ENCODE measurements at regions not wholly inside any gene's neighbourhood (a gene's known extent, or its start where the extent isn't known, plus 50 kb on each side); places are given as distances from the start of the nearest gene placed in this dataset.
"Not testable (repeated sequence)": the region's sequence is repeated elsewhere in the genome, so short reads cannot be mapped to it uniquely, and the experiment has no call there.

DNA sequence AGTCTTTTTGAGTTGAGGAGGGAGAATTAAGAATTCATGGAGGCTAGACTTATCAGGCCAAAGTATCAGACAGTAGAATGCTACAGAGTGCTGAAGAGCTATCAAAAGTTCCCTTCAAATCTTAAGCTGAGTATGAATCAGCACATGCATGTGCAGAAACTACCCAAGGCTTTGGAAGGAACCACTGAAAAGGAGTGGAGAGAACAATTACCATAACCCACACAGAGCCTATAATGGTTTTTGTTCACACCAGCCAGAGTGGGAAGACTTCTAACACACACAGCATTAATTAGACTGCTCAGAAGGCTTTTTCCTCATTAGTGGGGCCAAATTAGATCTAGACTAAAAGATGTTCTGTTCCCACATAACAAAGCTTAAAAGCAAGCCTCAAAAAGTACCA lies 83.7 kb upstream of the SLC6A11 start:
- H3K4me3 ChIP-seq (ENCODE audit: low read length): no peak overlapping the region
- H3K27me3 ChIP-seq (ENCODE audit: control insufficient read depth, insufficient read depth, low read length): peaks cover 1% of the 10 kb centered on the region
- H3K36me3 ChIP-seq (ENCODE audit: control insufficient read depth, low read depth, low read length): no peaks in the 10 kb centered on the region
- peaks cover 9% of the 10 kb centered on the region for H3K9me3 ChIP-seq (ENCODE audit: control insufficient read depth, low read depth, low read length)
- H3K27ac ChIP-seq (ENCODE audit: low read length): no peak overlapping the region
- no peaks in the 10 kb centered on the region for H3K4me1 ChIP-seq (ENCODE audit: control insufficient read depth, low read depth, low read length)
- no peak overlapping the region for H3K9ac ChIP-seq (ENCODE audit: low read length)

DNA sequence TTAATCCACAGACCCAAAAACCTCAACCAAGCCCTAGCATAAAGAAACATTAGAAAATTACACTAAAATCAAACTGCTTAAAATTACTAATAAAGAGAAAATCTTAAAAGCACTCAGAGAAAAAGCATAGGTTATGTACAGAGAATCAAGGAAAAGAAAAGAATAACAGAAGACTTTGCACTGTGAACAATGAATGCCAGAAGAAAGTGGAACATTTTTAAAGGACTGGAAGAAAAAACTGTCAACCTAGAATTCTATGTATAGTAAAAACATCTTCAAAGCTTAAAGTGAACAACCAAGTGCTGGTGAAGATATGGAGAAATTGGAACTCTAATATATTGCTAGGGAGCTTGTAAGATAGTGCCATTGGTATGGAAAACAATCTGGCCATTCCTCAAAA lies 82.7 kb upstream of the SLC6A11 start:
- no peak overlapping the region for H3K27ac ChIP-seq (ENCODE audit: low read length)
- no peaks in the 10 kb centered on the region for H3K4me1 ChIP-seq (ENCODE audit: control insufficient read depth, low read depth, low read length)
- no peaks in the 10 kb centered on the region for H3K36me3 ChIP-seq (ENCODE audit: control insufficient read depth, low read depth, low read length)
- H3K27me3 ChIP-seq (ENCODE audit: control insufficient read depth, insufficient read depth, low read length): peaks cover 11% of the 10 kb centered on the region
- no peak overlapping the region for H3K9ac ChIP-seq (ENCODE audit: low read length)
- H3K4me3 ChIP-seq (ENCODE audit: low read length): no peak overlapping the region
- peaks cover 9% of the 10 kb centered on the region for H3K9me3 ChIP-seq (ENCODE audit: control insufficient read depth, low read depth, low read length)

DNA sequence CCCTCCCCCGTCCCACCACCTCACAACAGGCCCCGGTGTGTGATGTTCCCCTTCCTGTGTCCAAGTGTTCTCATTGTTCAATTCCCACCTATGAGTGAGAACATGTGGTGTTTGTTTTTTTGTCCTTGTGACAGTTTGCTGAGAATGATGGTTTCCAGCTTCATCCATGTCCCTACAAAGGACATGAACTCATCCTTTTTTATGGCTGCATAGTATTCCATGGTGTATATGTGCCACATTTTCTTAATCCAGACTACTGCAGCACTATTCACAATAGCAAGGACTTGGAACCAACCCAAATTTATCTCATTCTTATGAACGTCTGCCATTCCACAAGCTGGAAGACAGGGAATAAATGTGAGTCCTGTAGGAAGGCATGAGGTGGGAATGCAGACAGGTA lies 79.6 kb upstream of the SLC6A11 start:
- H3K27me3 ChIP-seq (ENCODE audit: control insufficient read depth, insufficient read depth, low read length): peaks cover 13% of the 10 kb centered on the region
- not testable (repeated sequence) for H3K27ac ChIP-seq (ENCODE audit: low read length); H3K9ac ChIP-seq (ENCODE audit: low read length); H3K36me3 ChIP-seq (ENCODE audit: control insufficient read depth, low read depth, low read length); H3K4me1 ChIP-seq (ENCODE audit: control insufficient read depth, low read depth, low read length); H3K9me3 ChIP-seq (ENCODE audit: control insufficient read depth, low read depth, low read length); H3K4me3 ChIP-seq (ENCODE audit: low read length)

DNA sequence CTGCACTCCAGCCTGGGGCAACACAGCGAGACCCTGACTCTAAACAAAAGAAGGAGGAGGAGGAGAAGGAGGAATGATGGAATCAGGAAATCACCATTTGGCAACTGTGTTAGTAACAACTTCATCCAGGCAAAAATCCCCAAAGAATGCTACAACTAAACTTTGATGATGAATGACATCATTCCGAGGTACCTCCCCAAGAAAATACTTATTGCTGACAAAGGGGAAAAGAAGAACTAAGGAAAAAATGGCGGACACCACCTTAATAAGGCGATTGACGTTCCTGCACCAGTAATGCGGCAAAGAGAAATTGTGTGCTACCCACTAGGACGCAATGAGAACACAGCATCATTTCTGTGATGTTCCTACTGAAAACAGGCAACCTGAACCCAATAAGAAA lies 78.2 kb upstream of the SLC6A11 start:
- Histone ChIP-seq H3K4me1 (ENCODE audit: control insufficient read depth, low read depth, low read length) (no peaks in the 10 kb centered on the region), H3K9me3 (ENCODE audit: control insufficient read depth, low read depth, low read length) (peaks cover 9% of the 10 kb centered on the region), H3K27me3 (ENCODE audit: control insufficient read depth, insufficient read depth, low read length) (peaks cover 13% of the 10 kb centered on the region), H3K27ac (ENCODE audit: low read length) (no peak overlapping the region), H3K4me3 (ENCODE audit: low read length) (no peak overlapping the region), H3K36me3 (ENCODE audit: control insufficient read depth, low read depth, low read length) (no peaks in the 10 kb centered on the region), H3K9ac (ENCODE audit: low read length) (no peak overlapping the region)

GRCh38 chr3:10738688-10739372 lies 77.2 kb upstream of the SLC6A11 start:
- H3K9ac ChIP-seq (ENCODE audit: low read length): peak overlapping the region; percentile 4
- peaks cover 13% of the 10 kb centered on the region for H3K27me3 ChIP-seq (ENCODE audit: control insufficient read depth, insufficient read depth, low read length)
- H3K27ac ChIP-seq (ENCODE audit: low read length): no peak overlapping the region
- peak overlapping the region; percentile 55 for H3K4me3 ChIP-seq (ENCODE audit: low read length)
- peaks cover 5% of the 10 kb centered on the region for H3K9me3 ChIP-seq (ENCODE audit: control insufficient read depth, low read depth, low read length)
- no peaks in the 10 kb centered on the region for H3K4me1 ChIP-seq (ENCODE audit: control insufficient read depth, low read depth, low read length)
- no peaks in the 10 kb centered on the region for H3K36me3 ChIP-seq (ENCODE audit: control insufficient read depth, low read depth, low read length)

- Histone ChIP-seq H3K4me1 (ENCODE audit: control insufficient read depth, low read depth, low read length) (no peaks in the 10 kb centered on the region), H3K36me3 (ENCODE audit: control insufficient read depth, low read depth, low read length) (no peaks in the 10 kb centered on the region), H3K27me3 (ENCODE audit: control insufficient read depth, insufficient read depth, low read length) (peaks cover 13% of the 10 kb centered on the region)
Measured at GRCh38 chr3:10740954-10741353, 75.1 kb upstream of the SLC6A11 start.

DNA sequence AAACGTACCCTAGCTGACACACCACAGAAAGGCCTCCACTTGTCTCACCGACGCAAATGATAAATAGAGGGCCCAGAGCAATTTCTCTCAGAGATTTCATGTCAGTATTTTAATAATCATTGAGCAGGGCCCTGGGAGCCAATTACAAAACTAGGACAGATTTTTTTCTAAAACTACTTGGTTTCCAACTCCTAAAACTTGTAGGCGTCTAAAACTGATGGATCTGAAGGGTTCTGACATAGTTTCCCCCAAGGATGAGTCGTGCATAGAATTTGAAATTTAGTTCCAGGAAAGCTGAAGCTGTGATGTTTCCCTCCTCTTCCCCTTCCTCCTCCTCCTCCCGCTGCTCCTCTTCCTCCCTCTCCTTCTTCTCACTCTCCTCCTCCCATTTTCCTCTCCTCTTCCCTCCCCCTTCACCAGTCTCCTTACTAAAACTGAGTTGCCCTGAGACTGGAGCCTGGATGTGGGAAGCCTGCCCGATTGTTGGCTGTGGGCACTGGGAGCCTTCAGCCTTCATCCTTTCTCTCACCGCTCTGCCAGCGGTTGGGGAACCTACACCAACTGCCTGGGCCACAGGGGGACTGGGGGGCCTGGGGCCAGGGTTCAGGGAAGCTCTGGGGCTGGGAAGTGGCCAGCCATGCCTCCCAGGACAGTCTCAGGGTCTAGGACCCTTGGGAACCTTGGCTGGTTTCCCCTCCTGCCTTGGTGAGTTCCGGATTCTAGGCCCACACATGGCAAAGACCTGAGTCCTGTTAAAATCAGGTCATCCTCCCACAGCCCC lies 73.9 kb upstream of the SLC6A11 start:
- Histone ChIP-seq H3K27me3 (ENCODE audit: control insufficient read depth, insufficient read depth, low read length) (peaks cover 13% of the 10 kb centered on the region), H3K9me3 (ENCODE audit: control insufficient read depth, low read depth, low read length) (no peaks in the 10 kb centered on the region), H3K4me3 (ENCODE audit: low read length) (no peak overlapping the region), H3K9ac (ENCODE audit: low read length) (no peak overlapping the region), H3K36me3 (ENCODE audit: control insufficient read depth, low read depth, low read length) (no peaks in the 10 kb centered on the region), H3K27ac (ENCODE audit: low read length) (no peak overlapping the region), H3K4me1 (ENCODE audit: control insufficient read depth, low read depth, low read length) (no peaks in the 10 kb centered on the region)

More at GRCh38 chr3:10740954-10741353, 75.1 kb upstream of the SLC6A11 start:
- H3K27ac ChIP-seq (ENCODE audit: low read length): no peak overlapping the region
- H3K4me3 ChIP-seq (ENCODE audit: low read length): no peak overlapping the region
- no peaks in the 10 kb centered on the region for H3K9me3 ChIP-seq (ENCODE audit: control insufficient read depth, low read depth, low read length)
- H3K9ac ChIP-seq (ENCODE audit: low read length): no peak overlapping the region

DNA sequence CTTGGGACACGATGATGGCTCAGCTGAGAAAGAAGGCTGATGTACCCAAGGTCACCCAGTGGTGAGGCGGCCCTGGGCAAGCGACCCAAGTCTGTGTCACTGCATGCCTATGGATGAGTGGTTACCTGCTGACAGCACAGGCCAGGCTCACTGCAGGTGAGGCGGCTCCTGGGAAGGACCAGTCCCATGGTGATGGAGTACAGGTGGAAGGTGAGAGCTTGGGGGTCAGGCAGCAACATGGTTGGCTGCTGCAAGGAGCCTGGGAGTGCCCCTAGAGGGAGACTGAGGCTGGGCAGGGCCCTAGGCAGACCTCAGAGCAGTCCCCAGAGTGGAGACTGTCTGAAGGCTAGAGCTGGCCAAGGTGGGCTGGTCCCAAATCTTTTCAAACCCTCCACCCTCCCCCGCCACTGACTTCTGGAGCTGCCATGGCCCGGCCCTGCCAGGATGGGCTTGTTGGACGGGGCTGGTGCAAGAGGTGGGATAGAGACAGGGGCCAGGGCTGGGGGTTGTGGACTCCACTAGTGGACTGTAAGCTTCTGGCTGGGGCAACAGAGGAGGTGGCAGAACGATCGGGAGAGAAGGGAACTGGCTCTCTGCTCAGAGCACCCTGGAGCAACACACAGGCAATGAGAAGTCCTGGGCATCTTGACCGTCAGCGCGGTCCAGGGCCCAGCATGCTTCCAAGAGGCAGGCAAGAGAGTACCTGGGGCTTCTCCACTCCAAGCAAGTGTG lies 72.5 kb upstream of the SLC6A11 start:
- Histone ChIP-seq H3K9ac (ENCODE audit: low read length) (no peak overlapping the region), H3K27me3 (ENCODE audit: control insufficient read depth, insufficient read depth, low read length) (no peaks in the 10 kb centered on the region), H3K36me3 (ENCODE audit: control insufficient read depth, low read depth, low read length) (no peaks in the 10 kb centered on the region)

DNA sequence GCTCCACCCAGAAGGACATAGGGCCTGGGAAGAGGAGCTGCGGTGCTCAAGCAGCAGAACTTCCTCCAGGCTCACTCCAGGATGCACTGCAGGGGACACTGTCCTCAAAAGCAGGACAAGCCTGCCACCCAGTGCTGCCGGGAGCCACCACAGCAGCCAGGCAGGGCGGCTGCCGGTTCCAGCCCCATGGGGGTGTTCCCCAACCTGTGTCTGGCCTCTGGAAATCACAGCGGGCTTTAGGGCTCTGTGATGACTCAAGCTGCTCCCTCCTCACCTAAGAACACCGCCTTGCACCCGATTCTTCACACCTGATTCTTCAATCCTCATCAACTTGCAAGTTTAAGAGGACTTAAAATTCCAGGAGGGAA lies 71.9 kb upstream of the SLC6A11 start:
- Histone ChIP-seq H3K4me1 (ENCODE audit: control insufficient read depth, low read depth, low read length) (no peaks in the 10 kb centered on the region), H3K4me3 (ENCODE audit: low read length) (no peak overlapping the region), H3K27ac (ENCODE audit: low read length) (no peak overlapping the region), H3K27me3 (ENCODE audit: control insufficient read depth, insufficient read depth, low read length) (peaks cover 4% of the 10 kb centered on the region), H3K9me3 (ENCODE audit: control insufficient read depth, low read depth, low read length) (no peaks in the 10 kb centered on the region), H3K36me3 (ENCODE audit: control insufficient read depth, low read depth, low read length) (no peaks in the 10 kb centered on the region), H3K9ac (ENCODE audit: low read length) (no peak overlapping the region)

More for the DNA sequence above, 72.5 kb upstream of the SLC6A11 start:
- Histone ChIP-seq H3K4me3 (ENCODE audit: low read length) (no peak overlapping the region), H3K4me1 (ENCODE audit: control insufficient read depth, low read depth, low read length) (no peaks in the 10 kb centered on the region), H3K9me3 (ENCODE audit: control insufficient read depth, low read depth, low read length) (no peaks in the 10 kb centered on the region), H3K27ac (ENCODE audit: low read length) (no peak overlapping the region)

DNA sequence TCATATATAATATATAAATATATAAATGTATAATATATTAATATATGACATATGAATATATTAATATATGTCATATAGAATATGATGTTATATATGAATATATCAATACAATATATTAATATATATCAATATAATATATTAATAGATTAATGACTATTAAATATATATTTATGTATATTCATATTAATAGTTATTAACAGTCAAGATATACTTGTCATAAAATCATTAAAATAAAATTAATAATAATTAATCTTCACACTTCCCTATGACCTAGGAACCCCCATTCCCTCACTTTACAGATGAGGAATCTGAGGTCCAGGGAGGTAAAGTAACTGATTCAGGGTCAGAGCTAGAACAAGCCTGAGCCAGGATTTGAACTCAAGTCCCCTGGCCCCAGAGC lies 70.6 kb upstream of the SLC6A11 start:
- H3K27ac ChIP-seq (ENCODE audit: low read length): no peak overlapping the region
- H3K4me3 ChIP-seq (ENCODE audit: low read length): no peak overlapping the region
- H3K27me3 ChIP-seq (ENCODE audit: control insufficient read depth, insufficient read depth, low read length): peaks cover 13% of the 10 kb centered on the region

GRCh38 chr3:10746001-10746400 lies 70.0 kb upstream of the SLC6A11 start:
- H3K36me3 ChIP-seq (ENCODE audit: control insufficient read depth, low read depth, low read length): no peaks in the 10 kb centered on the region

More for the DNA sequence above, 70.6 kb upstream of the SLC6A11 start:
- H3K4me1 ChIP-seq (ENCODE audit: control insufficient read depth, low read depth, low read length): no peaks in the 10 kb centered on the region
- no peaks in the 10 kb centered on the region for H3K36me3 ChIP-seq (ENCODE audit: control insufficient read depth, low read depth, low read length)
- no peak overlapping the region for H3K9ac ChIP-seq (ENCODE audit: low read length)
- no peaks in the 10 kb centered on the region for H3K9me3 ChIP-seq (ENCODE audit: control insufficient read depth, low read depth, low read length)

More at GRCh38 chr3:10746001-10746400, 70.0 kb upstream of the SLC6A11 start:
- Histone ChIP-seq H3K4me1 (ENCODE audit: control insufficient read depth, low read depth, low read length) (no peaks in the 10 kb centered on the region), H3K27ac (ENCODE audit: low read length) (no peak overlapping the region), H3K9me3 (ENCODE audit: control insufficient read depth, low read depth, low read length) (no peaks in the 10 kb centered on the region), H3K27me3 (ENCODE audit: control insufficient read depth, insufficient read depth, low read length) (peaks cover 19% of the 10 kb centered on the region), H3K4me3 (ENCODE audit: low read length) (no peak overlapping the region), H3K9ac (ENCODE audit: low read length) (no peak overlapping the region)
